SH-SY5Y (cell line): ENCODE measurements at regions not wholly inside any gene's neighbourhood (a gene's known extent, or its start where the extent isn't known, plus 50 kb on each side); places are given as distances from the start of the nearest gene placed in this dataset.

Source experiments
- GATA2 ChIP-seq: IDR thresholded peaks from 2 replicates; pipeline ENCODE4 v1.6.1; 2011; ENCODE audit warnings: mild to moderate bottlenecking, low read depth, low read length
- GATA3 ChIP-seq: IDR thresholded peaks from 2 replicates; pipeline ENCODE4 v1.6.1; 2011; ENCODE audit warnings: low read depth, mild to moderate bottlenecking, low read length, moderate library complexity

DNA sequence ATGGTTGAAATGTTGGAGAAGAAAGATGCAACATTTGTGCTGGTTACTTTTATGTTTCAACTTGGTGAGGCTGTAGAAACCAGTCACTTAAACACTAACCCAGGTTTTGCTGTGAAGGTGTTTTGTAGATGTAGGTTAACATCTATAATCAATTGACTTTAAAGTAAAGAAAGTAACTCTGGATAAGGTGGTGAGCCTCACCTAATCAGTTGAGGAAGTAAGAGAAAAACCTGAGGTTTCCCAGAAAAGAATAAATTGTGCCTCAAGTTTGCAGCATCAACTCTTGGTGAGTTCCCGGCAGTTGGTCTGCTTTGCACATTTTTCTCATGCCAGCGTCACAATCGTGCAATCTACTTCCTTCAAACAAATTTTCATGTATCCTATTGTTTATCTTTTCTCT is 673.4 kb downstream of the QKI start:
- TF ChIP-seq GATA3 (no peak), GATA2 (no peak)

DNA sequence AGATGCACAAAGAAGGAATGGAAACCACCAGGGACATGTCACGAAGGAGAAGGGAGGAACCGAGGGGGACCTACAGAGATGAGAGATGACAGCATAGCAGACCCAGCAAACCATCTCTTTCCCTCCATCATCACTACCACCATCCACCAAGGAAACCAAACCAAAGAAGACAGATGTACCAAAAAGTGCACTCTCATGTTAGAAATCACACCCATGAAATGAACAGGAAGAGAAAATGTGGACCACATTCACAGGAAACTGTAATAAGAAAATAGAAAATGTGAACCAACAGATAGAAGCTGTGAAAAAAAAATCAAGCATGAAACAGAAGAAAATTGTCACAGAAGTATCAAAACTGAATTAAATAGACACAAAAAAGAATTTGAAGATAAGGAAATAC is 672.7 kb downstream of the QKI start:
- no peak for TF ChIP-seq GATA2
- no peak for TF ChIP-seq GATA3

DNA sequence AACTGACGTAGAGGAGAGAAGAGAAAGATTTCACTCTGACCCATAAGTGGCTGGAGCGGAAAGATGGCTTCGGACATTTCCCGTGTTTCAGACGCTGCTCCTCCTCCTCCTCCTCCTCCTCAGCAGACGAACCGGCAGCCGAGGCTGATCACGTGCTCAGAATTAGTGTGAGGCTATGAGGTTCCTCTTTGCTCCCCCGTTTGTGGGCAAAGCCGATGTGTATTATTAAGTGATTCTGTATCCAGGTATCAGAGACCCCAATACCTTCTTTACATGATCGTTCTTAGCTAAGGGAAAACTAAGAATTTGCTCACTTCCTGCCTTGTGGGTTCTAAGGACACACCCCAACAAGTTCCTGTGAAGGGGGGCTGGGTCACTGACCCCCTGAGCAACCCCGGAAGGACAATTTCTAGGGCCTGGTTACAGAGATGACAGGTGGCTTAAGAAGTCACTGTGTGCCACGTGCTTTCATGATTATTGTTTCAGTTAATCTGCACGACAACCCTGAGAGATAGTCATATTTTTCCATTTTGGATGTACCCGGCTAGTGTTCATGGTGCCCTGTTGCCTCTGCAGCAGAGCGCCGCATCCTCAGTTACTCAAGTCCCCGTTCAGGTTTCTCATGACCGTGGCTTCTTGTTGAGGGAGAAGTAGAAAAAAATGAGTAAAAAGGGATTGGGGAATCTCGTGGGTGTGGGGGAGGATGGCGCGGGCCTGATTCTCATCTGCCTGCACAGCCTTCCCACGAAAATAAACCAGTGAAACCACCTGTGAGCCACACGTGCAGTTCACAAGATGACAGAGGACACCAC is 671.8 kb downstream of the QKI start:
- no peak for TF ChIP-seq GATA2
- no peak for TF ChIP-seq GATA3

DNA sequence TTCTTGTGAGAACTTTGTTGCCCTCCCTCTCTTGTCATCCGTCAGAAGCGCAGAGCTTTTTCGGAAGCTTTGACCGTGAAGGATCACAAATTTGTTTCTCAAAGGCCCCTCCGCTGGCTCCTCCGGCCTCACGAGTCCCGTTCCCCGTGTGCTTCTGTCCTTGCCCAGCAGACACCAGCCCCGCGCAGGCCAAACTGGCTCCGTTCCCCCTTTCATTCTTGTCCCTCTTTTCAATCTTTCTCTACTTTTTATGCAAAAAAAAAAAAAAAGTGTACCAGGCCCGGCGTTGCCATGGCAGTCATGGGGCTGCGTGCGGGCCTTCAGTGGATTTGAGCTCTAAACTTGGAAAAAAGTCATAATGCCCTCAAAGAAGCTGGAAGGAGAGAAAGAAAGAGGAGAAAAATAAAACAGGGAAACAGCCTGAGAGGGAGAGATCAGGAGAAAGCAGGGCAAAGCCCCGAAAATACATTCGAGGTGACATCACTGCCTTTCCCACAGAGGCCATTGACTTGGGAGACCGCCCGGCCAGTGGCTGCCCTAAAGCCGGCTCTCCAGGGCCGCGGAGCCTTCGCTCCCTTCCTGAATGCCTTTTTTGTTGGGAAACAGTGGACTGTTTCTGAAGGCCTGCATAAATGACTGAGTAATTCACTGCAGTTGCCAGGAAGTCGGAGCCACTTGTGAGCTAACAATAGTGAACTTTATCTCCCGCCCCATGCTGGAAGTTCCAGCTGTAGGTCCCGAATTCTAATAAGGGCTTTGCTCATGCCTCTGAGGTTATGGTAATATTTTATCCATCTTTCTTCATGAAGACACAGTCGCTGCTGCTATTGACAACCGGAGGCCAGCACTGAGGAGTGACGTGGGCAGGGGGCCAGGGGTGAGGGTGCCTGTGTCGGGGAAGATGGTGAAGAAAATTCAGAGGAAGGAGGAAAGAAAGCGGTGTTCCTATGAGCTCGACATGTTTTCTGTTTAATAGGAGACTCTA is 670.9 kb downstream of the QKI start:
- no peak for TF ChIP-seq GATA3
- no peak for TF ChIP-seq GATA2

DNA sequence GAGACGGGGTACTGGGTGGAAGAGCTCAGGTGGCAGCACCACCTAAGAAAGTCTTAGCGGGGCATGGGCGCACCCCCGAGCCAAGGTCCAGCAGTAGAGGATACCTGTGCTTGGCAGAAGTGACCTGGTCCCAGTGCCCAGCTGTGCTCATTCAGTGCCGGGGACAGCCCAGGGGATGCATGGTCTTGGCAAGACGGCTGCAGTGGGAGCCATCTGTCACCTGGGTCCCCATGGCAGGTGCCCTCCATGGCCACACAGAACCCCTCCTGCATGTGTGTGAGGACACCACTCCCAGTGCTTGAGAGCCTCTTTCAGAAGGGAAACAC is 664.7 kb downstream of the QKI start:
- TF ChIP-seq GATA2 = no peak
- TF ChIP-seq GATA3 = no peak

DNA sequence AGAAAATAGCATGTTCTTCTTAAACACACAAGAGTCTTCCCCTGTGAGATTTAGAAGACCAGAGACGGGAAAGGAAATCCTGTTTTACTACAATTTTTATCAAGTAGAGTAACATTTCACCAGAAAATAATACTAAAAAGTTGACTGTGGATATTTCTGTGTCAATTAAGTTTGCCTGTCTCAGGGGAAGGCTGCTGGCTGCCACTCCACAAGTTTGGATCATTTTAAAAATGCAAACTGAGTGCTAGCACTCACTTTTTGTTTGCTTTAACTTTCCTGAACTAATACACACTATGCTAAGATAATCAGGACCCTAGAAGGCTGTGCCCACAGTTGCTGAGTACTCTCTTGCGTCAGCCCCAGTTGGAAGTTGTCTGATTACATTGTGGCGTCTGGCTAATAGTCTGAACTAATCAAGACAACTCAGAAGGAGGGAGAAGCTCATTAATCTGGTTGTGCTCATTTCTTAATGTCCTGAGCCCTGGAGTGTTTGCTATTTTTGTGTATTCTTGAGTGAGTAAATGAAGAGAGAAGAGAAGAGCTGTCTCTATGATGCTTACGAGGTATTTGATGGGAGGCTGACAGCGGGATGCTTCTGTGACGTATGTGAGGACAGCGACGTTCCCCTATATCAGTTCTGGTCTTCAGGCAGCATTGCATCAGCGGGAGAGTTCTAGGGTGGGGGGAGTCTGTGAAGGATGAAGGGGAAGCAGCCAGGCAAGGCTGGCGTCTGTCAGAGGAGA is 664.2 kb downstream of the QKI start:
- no peak for TF ChIP-seq GATA2
- TF ChIP-seq GATA3 = no peak

DNA sequence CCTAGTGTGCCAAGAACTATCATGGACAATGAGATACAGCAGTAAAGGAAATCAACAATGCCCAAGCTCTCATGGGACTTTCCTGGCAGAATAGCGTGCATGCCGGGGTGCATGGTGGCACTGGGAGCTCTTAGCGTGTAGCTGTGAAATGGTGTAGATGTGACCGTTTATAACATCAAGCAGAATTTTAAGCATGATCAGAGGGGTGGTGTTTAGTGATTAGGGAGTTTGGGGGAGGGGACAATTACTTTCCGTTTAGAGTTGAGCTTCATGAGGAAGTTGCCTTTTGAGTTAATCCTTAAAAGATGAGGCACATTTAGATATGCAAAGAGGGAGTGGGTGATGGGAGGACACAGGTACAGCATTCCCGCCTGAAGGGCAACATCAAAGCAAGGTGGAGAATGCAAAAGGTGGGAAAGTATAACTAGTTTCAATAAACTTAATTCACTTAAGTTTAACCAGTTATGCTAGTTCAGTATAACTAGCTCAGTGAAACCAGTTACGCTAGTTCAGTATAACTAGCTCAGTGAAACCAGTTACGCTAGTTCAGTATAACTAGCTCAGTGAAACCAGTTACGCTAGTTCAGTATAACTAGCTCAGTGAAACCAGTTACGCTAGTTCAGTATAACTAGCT is 661.6 kb downstream of the QKI start:
- TF ChIP-seq GATA2 (no peak), GATA3 (no peak)

DNA sequence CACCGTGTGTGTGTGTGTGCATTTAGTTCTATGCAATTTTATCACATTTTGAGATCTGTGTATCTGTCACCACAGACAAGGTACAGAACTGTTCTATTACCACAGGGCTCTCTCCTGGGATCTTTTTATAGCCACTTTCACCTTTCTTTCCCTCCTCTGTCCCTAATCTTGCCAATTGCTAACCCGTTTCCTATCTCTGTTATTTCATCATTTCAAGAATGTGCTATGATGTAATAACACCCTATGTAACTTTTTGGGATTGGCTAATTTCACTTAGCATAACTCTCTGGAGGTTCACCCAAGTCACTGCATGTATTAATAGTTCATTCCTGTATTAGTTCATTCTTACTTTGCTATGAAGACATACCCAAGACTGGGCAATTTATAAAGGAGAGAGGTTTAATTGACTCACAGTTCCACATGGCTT is 657.7 kb downstream of the QKI start:
- TF ChIP-seq GATA3 (peak; percentile 65; the same call in 1 of the 2 replicates), GATA2 (peak; percentile 53)

DNA sequence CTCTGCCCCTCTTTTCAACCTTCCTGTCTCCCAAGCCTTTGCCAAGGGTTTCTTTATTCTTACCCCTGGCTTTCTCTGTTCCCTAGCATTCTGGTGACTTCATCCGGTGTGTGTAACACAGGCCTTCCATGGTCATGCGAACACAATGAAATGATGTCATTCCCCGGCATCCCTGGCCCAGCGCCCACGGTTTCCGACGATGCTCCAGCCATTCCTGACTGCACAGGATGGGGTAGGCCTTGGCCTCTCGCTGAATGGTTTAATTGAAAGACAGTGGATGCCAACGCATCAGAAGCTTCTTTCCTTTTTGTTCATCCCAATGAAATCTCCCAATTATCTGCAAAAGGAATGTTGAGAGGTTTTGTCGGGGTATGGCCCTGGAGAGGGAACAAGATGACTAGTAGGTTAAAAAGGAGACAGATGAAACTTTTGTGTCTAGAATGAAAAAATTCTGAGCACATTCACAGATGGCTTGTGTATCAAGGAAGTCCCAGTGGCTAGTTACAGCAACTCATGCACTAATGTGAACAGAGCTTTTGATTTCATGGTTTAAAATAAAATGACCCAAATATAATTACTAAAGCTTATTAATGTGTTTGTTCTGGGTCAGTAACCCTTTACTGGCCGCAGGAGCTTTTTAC is 655.0 kb downstream of the QKI start:
- TF ChIP-seq GATA3 = no peak
- no peak for TF ChIP-seq GATA2

DNA sequence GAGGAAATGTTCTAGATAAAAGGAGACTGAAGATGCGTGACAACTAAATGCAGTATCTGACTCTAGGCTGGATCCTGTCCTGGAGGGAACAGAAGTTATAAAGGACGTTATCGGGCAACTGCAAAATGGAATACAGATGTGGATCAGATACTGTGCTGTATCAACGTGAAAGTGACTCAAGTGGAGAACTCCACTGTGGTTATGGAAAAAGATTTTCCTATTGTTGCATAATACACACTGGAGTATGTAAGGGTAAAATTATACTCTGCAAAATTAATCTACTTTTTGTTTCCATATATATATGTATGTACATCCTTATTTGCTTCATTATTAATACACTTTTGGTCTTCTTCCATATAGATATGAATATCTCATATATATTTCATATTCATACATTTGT is 654.0 kb downstream of the QKI start:
- TF ChIP-seq GATA2 (peak; percentile 32; the same call in 1 of the 2 replicates), GATA3 (no peak)

DNA sequence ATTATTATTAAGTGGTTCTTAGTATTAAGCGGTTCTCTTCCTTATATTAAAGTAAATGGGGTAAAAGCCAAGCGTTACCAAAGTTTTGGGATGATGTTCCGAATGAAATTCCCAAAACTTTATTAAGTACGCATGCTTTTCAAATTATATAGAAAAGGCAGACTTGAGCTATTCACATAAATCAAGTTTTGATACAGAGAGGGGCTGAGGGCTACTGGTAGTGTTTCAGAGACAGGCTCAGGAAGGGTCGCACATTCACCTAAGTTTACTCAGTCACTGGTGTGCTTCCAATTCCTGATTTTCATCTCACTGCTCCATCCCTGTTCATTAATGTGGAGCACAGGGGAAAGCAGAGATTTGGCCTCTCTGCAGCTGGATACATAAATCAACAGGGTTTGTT is 652.2 kb downstream of the QKI start:
- TF ChIP-seq GATA3 (no peak), GATA2 (peak; percentile 32; the same call in 1 of the 2 replicates)

DNA sequence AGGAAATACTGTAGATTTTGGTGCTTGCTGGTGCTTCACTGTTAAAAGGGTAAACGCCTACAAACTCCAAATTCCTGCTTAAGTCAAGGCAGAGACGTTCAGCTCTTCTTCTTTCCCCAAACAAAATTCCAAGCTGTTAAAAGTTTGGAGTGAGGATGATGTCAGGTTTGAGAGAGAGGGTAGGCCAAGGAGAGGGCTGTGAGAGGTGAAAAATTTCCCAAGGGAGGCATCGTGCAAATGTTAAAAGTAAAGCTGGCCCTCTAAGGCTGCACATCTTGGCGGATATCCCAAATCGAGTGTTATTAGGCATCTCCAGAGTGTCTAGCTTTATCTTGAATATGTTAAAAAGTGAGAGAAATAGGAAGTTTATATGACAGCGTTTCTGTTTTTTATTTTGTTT is 651.8 kb downstream of the QKI start:
- TF ChIP-seq GATA3 (no peak), GATA2 (no peak)

DNA sequence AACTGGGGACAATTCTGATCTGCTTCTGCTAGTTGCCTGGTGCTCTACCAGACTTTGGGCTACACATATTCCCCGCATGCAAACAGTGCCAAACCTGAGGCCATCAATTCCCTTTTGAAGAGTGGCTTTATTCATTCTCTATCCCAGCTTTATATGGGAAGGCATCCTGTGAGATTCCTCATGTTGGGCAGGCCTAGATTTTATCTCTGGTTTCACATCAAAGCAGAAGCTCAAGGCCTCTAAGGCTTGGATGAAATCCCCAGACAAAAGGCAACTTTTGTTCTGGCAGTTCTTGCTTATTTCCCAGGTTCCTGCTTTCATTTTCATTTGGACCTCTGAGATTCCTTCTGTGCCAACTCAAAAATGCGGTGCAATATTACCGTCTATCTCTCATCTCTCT is 648.8 kb downstream of the QKI start:
- no peak for TF ChIP-seq GATA2
- TF ChIP-seq GATA3 = no peak

DNA sequence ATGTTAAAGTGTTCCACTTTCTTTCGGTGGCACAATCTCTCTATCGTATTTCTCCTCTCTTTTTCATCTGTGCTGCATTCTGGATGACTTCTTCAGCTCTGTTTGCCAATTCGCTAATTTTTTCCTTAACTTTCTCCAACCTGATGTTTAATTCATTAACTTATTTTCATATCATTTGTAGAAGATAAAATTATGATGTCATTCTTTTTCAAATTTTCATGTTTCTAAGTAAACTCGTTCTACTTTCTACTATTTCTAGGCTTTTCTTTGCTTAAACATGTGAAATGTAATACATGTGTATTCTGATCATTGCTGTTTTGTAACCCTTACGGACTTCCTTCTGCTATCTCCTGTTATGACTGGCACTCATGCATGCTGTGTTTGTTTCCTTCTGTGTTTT is 648.4 kb downstream of the QKI start:
- no peak for TF ChIP-seq GATA3
- TF ChIP-seq GATA2 = no peak
